HEK293 (cell line): ENCODE measurements at regions not wholly inside any gene's neighbourhood (a gene's known extent, or its start where the extent isn't known, plus 50 kb on each side); places are given as distances from the start of the nearest gene placed in this dataset.
A peak's percentile ranks its signal among the peaks of the same experiment; 100 is the strongest.

Experiments used
- CTCF ChIA-PET: fragments of 350-600 bp; formaldehyde crosslinking; extraction: SDS; loops from one replicate; lab custom pipeline; 2021; ENCODE audit warnings: antibody characterized with exemption; lab: Yijun Ruan, JAX
- POLR2A ChIA-PET: fragments of 300-600 bp; formaldehyde crosslinking; extraction: SDS; loops from one replicate; lab custom pipeline; 2020; ENCODE audit warnings: antibody characterized with exemption, inconsistent platforms; lab: Yijun Ruan, JAX
- H3K27ac ChIP-seq: fragments of 200-500 bp; sonication (Bioruptor generic); 2 replicates; pipeline ENCODE4 v1.5.1; 2014; ENCODE audit warnings: low read depth, low read length, control low read depth, inconsistent platforms; ENCODE audit errors: extremely low read depth
- H3K36me3 ChIP-seq, 2 experiments: fragments of 200-500 bp in 1 of 2; sonication (Bioruptor generic) in 1 of 2; 1 replicate in 1 of 2; 2 replicates in 1 of 2; pipeline ENCODE4 v1.5.1; 2014 to 2017; ENCODE audit warnings: inconsistent platforms in 2 of 2, low read length in 2 of 2; ENCODE audit not compliant: control insufficient read depth in 2 of 2, insufficient read depth in 1 of 2
- H3K4me1 ChIP-seq: fragments of 200-500 bp; sonication (Bioruptor generic); 2 replicates; pipeline ENCODE4 v1.5.1; 2014; ENCODE audit warnings: mild to moderate bottlenecking, low read length, inconsistent platforms; ENCODE audit not compliant: control insufficient read depth, insufficient read depth
- H3K4me3 ChIP-seq: 2 replicates; pipeline ENCODE4 v1.5.1; 2011; ENCODE audit warnings: low read depth, mild to moderate bottlenecking, control low read depth, low read length, moderate library complexity
- H3K9me3 ChIP-seq: fragments of 200-500 bp; sonication (Bioruptor generic); 2 replicates; pipeline ENCODE4 v1.5.1; 2014; ENCODE audit warnings: low read depth, low read length, inconsistent platforms; ENCODE audit not compliant: control insufficient read depth, insufficient read depth
- KLF8 ChIP-seq: fragments of 450-650 bp; formaldehyde crosslinking; IDR thresholded peaks from 2 replicates; pipeline ENCODE4 v1.5.1; 2016; ENCODE audit warnings: missing biosample characterization, missing genetic modification characterization
- KLF9 ChIP-seq: fragments of 450-650 bp; formaldehyde crosslinking; IDR thresholded peaks from 2 replicates; pipeline ENCODE4 v1.5.1; 2016; ENCODE audit warnings: missing biosample characterization, missing genetic modification characterization, low read depth
- ZFP41 ChIP-seq: fragments of 450-650 bp; formaldehyde crosslinking; IDR thresholded peaks from 2 replicates; pipeline ENCODE4 v1.5.1; 2016; ENCODE audit warnings: missing biosample characterization, missing genetic modification characterization, borderline replicate concordance
- ZNF10 ChIP-seq: fragments of 450-650 bp; formaldehyde crosslinking; IDR thresholded peaks from 2 replicates; pipeline ENCODE4 v1.5.1; 2017; ENCODE audit warnings: missing biosample characterization, missing genetic modification characterization
- ZNF112 ChIP-seq: fragments of 450-650 bp; formaldehyde crosslinking; IDR thresholded peaks from 2 replicates; pipeline ENCODE4 v1.5.0; 2017; ENCODE audit warnings: missing biosample characterization, missing genetic modification characterization
- ZNF16 ChIP-seq: fragments of 450-650 bp; formaldehyde crosslinking; IDR thresholded peaks from 2 replicates; pipeline ENCODE4 v1.5.1; 2016; ENCODE audit warnings: low read depth, missing biosample characterization, missing genetic modification characterization
- ZNF184 ChIP-seq: fragments of 450-650 bp; IDR thresholded peaks from 2 replicates; pipeline ENCODE4 v1.5.1; 2018; ENCODE audit warnings: missing biosample characterization, mild to moderate bottlenecking, missing genetic modification characterization
- ZNF366 ChIP-seq: fragments of 450-650 bp; formaldehyde crosslinking; conservative IDR thresholded peaks from 2 replicates; pipeline ENCODE4 v1.5.1; 2016; ENCODE audit warnings: missing biosample characterization, missing genetic modification characterization
- ZNF416 ChIP-seq: fragments of 450-650 bp; formaldehyde crosslinking; IDR thresholded peaks from 2 replicates; pipeline ENCODE4 v1.5.1; 2016; ENCODE audit warnings: missing biosample characterization, missing genetic modification characterization
- ZNF654 ChIP-seq: fragments of 450-650 bp; formaldehyde crosslinking; IDR thresholded peaks from 2 replicates; pipeline ENCODE4 v1.5.1; 2016; ENCODE audit warnings: low read depth, missing biosample characterization, missing genetic modification characterization
- ZNF707 ChIP-seq: fragments of 450-650 bp; formaldehyde crosslinking; IDR thresholded peaks from 2 replicates; pipeline ENCODE4 v1.5.1; 2016; ENCODE audit warnings: missing biosample characterization, missing genetic modification characterization
- TF ChIP-seq, protein P1 (sequence below): sonication (generic); formaldehyde crosslinking; IDR thresholded peaks from 2 replicates; pipeline ENCODE4 v1.8.1; 2022; ENCODE audit warnings: mild to moderate bottlenecking, moderate library complexity, missing genetic modification reagents
- TF ChIP-seq, protein P2 (sequence below): fragments of 450-650 bp; formaldehyde crosslinking; IDR thresholded peaks from 2 replicates; pipeline ENCODE4 v1.5.1; 2016; ENCODE audit warnings: missing biosample characterization, missing genetic modification characterization
- TF ChIP-seq, protein P3 (sequence below): fragments of 450-650 bp; formaldehyde crosslinking; IDR thresholded peaks from 2 replicates; pipeline ENCODE4 v1.5.1; 2016; ENCODE audit warnings: missing biosample characterization, missing genetic modification characterization
- TF ChIP-seq, protein P4 (sequence below): fragments of 450-650 bp; formaldehyde crosslinking; IDR thresholded peaks from 2 replicates; pipeline ENCODE4 v1.5.1; 2017; ENCODE audit warnings: missing biosample characterization, missing genetic modification characterization
- TF ChIP-seq, protein P5 (sequence below): fragments of 450-650 bp; formaldehyde crosslinking; IDR thresholded peaks from 2 replicates; pipeline ENCODE4 v1.5.0; 2017; ENCODE audit warnings: missing biosample characterization, missing genetic modification characterization, borderline replicate concordance
- TF ChIP-seq, protein P6 (sequence below): fragments of 450-650 bp; formaldehyde crosslinking; IDR thresholded peaks from 2 replicates; pipeline ENCODE4 v1.5.1; 2017; ENCODE audit warnings: missing biosample characterization, mild to moderate bottlenecking, missing genetic modification characterization, moderate library complexity
- TF ChIP-seq, protein P7 (sequence below): fragments of 450-650 bp; formaldehyde crosslinking; IDR thresholded peaks from 2 replicates; pipeline ENCODE4 v1.5.1; 2016; ENCODE audit warnings: missing biosample characterization, missing genetic modification characterization

DNA sequence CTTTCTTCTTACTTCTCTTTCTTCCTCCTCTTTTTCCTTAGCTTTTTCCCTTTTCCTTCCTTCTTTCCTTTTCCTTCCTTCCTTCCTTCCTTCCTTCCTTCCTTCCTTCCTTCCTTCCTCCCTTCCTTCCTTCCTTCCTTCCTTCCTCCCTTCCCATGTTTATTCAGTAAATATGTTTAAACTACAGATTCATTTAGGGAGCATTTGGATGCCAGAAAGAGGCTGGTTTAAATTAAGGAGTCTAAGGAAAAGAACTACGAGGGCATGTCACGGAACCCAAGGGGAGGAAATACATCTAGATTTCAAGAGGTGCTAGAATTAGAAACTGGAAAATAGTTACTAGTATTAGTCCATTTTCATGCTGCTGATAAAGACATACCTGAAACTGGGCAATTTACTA, 320.0 kb upstream of the ARRDC3 start:
- Histone ChIP-seq H3K4me1 (no peaks in the 10 kb centered on the region), H3K9me3 (no peaks in the 10 kb centered on the region), H3K4me3 (no peak overlapping the region), H3K36me3 (no peaks in the 10 kb centered on the region), H3K27ac (no peak overlapping the region)
- ChIA-PET POLR2A (no interaction called here), CTCF (no interaction called here)
- TF ChIP-seq, protein P1, sequence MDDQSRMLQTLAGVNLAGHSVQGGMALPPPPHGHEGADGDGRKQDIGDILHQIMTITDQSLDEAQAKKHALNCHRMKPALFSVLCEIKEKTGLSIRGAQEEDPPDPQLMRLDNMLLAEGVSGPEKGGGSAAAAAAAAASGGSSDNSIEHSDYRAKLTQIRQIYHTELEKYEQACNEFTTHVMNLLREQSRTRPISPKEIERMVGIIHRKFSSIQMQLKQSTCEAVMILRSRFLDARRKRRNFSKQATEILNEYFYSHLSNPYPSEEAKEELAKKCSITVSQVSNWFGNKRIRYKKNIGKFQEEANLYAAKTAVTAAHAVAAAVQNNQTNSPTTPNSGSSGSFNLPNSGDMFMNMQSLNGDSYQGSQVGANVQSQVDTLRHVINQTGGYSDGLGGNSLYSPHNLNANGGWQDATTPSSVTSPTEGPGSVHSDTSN (CRISPR knock-in tag): no peak
- no peak for TF ChIP-seq ZNF112 (tag by site-specific recombination)
- TF ChIP-seq ZNF10 (tag by site-specific recombination): no peak
- no peak for TF ChIP-seq KLF9 (tag by site-specific recombination)
- no peak for TF ChIP-seq KLF8
- TF ChIP-seq ZNF654 (tag by site-specific recombination): no peak
- peak; percentile 48 for TF ChIP-seq ZNF366 (tag by site-specific recombination)
- TF ChIP-seq, protein P2, sequence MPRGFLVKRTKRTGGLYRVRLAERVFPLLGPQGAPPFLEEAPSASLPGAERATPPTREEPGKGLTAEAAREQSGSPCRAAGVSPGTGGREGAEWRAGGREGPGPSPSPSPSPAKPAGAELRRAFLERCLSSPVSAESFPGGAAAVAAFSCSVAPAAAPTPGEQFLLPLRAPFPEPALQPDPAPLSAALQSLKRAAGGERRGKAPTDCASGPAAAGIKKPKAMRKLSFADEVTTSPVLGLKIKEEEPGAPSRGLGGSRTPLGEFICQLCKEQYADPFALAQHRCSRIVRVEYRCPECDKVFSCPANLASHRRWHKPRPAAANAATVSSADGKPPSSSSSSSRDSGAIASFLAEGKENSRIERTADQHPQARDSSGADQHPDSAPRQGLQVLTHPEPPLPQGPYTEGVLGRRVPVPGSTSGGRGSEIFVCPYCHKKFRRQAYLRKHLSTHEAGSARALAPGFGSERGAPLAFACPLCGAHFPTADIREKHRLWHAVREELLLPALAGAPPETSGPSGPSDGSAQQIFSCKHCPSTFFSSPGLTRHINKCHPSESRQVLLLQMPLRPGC: no peak

DNA sequence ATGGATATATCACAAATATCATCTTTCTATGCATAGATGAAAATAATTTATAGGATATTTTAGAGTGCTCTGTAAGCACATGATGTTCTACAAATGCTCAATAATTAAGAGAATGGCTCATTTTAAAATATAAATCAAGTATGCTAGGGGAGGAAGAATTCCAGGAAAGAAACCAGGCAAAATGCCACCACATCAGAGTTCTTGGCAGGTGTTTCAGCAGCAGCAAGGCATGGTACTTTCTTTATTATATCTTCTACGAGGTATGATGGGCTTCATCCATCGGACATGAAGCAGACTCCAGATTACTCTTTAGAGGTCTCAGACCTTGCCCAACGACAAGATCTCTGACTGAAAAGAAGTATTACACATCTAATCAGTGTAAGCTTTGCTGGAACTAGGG, 316.3 kb upstream of the ARRDC3 start:
- ChIA-PET POLR2A (no interaction called here), CTCF (interaction anchor here (0.7 kb wide), 1 partner anchor 104 kb away, joined by 3 read pairs; no protein-coding TSS in a partner anchor)
- H3K27ac ChIP-seq: no peak overlapping the region
- no peaks in the 10 kb centered on the region for H3K4me1 ChIP-seq
- H3K9me3 ChIP-seq: no peaks in the 10 kb centered on the region
- TF ChIP-seq ZNF16 (tag by site-specific recombination) (no peak), ZNF707 (tag by site-specific recombination) (no peak), KLF9 (tag by site-specific recombination) (no peak)
- TF ChIP-seq, protein P3, sequence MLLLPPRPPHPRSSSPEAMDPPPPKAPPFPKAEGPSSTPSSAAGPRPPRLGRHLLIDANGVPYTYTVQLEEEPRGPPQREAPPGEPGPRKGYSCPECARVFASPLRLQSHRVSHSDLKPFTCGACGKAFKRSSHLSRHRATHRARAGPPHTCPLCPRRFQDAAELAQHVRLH (tag by site-specific recombination): no peak
- H3K36me3 ChIP-seq: no peaks in the 10 kb centered on the region
- no peak overlapping the region for H3K4me3 ChIP-seq

DNA sequence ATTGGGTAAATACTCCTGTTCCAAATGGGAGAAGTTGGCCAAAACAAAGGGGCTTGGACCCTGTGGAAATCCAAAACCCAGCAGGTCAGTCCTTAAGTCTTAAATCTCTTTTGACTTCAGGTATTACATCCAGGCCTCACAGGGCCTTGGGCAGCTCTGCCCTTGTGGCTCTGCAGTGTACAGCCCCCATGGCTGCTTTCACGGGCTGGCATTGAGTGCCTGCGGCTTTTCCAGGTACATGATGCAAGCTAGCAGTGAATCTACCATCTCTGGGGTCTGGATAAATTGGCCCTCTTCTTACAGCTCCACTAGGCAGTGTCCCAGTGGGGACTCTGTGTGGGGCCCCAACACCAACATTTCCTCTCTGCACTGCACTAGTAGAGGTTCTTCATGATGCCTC, 308.5 kb upstream of the ARRDC3 start:
- Histone ChIP-seq H3K9me3 (no peaks in the 10 kb centered on the region), H3K27ac (no peak overlapping the region), H3K36me3 (no peaks in the 10 kb centered on the region), H3K4me1 (no peaks in the 10 kb centered on the region), H3K4me3 (no peak overlapping the region)
- TF ChIP-seq, protein P4, sequence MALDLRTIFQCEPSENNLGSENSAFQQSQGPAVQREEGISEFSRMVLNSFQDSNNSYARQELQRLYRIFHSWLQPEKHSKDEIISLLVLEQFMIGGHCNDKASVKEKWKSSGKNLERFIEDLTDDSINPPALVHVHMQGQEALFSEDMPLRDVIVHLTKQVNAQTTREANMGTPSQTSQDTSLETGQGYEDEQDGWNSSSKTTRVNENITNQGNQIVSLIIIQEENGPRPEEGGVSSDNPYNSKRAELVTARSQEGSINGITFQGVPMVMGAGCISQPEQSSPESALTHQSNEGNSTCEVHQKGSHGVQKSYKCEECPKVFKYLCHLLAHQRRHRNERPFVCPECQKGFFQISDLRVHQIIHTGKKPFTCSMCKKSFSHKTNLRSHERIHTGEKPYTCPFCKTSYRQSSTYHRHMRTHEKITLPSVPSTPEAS (tag by site-specific recombination): no peak
- no peak for TF ChIP-seq ZNF184
- CTCF ChIA-PET: no interaction called here
- POLR2A ChIA-PET: no interaction called here

DNA sequence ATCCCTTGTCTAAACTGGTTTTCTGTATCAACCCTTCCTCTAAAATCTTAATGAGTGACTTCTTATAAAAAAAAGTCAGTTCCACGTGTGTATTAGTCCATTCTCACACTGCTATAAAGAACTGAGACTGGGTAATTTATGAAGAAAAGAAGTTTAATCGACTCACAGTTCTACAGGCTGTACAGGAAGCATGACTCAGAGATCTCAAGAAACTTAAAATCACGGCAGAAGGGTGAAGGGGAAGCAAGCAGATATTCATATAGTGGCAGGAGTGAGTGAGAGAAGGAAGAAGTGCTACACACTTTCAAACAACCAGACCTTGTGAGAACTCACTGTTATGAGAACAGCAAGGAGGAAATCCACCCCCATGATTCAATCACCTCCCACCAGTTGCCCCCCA, 307.8 kb upstream of the ARRDC3 start:
- Histone ChIP-seq H3K4me3 (no peak overlapping the region), H3K9me3 (no peaks in the 10 kb centered on the region), H3K36me3 (no peaks in the 10 kb centered on the region), H3K27ac (no peak overlapping the region), H3K4me1 (no peaks in the 10 kb centered on the region)
- CTCF ChIA-PET: no interaction called here
- POLR2A ChIA-PET: no interaction called here
- TF ChIP-seq, protein P5, sequence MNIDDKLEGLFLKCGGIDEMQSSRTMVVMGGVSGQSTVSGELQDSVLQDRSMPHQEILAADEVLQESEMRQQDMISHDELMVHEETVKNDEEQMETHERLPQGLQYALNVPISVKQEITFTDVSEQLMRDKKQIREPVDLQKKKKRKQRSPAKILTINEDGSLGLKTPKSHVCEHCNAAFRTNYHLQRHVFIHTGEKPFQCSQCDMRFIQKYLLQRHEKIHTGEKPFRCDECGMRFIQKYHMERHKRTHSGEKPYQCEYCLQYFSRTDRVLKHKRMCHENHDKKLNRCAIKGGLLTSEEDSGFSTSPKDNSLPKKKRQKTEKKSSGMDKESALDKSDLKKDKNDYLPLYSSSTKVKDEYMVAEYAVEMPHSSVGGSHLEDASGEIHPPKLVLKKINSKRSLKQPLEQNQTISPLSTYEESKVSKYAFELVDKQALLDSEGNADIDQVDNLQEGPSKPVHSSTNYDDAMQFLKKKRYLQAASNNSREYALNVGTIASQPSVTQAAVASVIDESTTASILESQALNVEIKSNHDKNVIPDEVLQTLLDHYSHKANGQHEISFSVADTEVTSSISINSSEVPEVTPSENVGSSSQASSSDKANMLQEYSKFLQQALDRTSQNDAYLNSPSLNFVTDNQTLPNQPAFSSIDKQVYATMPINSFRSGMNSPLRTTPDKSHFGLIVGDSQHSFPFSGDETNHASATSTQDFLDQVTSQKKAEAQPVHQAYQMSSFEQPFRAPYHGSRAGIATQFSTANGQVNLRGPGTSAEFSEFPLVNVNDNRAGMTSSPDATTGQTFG (tag by site-specific recombination): no peak
- TF ChIP-seq, protein P6, sequence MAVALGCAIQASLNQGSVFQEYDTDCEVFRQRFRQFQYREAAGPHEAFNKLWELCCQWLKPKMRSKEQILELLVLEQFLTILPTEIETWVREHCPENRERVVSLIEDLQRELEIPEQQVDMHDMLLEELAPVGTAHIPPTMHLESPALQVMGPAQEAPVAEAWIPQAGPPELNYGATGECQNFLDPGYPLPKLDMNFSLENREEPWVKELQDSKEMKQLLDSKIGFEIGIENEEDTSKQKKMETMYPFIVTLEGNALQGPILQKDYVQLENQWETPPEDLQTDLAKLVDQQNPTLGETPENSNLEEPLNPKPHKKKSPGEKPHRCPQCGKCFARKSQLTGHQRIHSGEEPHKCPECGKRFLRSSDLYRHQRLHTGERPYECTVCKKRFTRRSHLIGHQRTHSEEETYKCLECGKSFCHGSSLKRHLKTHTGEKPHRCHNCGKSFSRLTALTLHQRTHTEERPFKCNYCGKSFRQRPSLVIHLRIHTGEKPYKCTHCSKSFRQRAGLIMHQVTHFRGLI (tag by site-specific recombination): no peak
- TF ChIP-seq ZNF416 (tag by site-specific recombination) (no peak), ZFP41 (no peak)
- TF ChIP-seq, protein P7, sequence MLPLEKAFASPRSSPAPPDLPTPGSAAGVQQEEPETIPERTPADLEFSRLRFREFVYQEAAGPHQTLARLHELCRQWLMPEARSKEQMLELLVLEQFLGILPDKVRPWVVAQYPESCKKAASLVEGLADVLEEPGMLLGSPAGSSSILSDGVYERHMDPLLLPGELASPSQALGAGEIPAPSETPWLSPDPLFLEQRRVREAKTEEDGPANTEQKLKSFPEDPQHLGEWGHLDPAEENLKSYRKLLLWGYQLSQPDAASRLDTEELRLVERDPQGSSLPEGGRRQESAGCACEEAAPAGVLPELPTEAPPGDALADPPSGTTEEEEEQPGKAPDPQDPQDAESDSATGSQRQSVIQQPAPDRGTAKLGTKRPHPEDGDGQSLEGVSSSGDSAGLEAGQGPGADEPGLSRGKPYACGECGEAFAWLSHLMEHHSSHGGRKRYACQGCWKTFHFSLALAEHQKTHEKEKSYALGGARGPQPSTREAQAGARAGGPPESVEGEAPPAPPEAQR (tag by site-specific recombination): no peak
